ENCODE measurements at regions not wholly inside any gene's neighbourhood (a gene's known extent, or its start where the extent isn't known, plus 50 kb on each side); places are given as distances from the start of the nearest gene placed in this dataset.
A peak's percentile ranks its signal among the peaks of the same experiment; 100 is the strongest.

GRCh38 chr3:72295276-72295961, 510.5 kb upstream of the PROK2 start:
- H3K4me1 ChIP-seq: peaks cover 18% of the 10 kb centered on the region
- no peaks in the 10 kb centered on the region for H3K36me3 ChIP-seq
- no peaks in the 10 kb centered on the region for H3K9me3 ChIP-seq
- intact Hi-C loops (cut with DNase I): no loop called here
- TF ChIP-seq POLR2A (IDR thresholded peaks at IDR 0.05) (no peak), POLR2AphosphoS5 (IDR thresholded peaks at IDR 0.05; ENCODE audit: insufficient read depth in 1 of 2, low read depth in 1 of 2) (no peak)
- no peak overlapping the region for H3K27ac ChIP-seq
- no peak for DNase-seq (ENCODE audit: extremely low spot score in 2 of 2)
- H3K4me3 ChIP-seq: no peak overlapping the region
- no peaks in the 10 kb centered on the region for H3K27me3 ChIP-seq

- intact Hi-C loops (cut with DNase I): no loop called here
- Histone ChIP-seq H3K36me3 (no peaks in the 10 kb centered on the region), H3K4me3 (no peak overlapping the region), H3K9me3 (no peaks in the 10 kb centered on the region), H3K27ac (no peak overlapping the region), H3K4me1 (peaks cover 19% of the 10 kb centered on the region), H3K27me3 (no peaks in the 10 kb centered on the region)
- no peak for TF ChIP-seq POLR2A (IDR thresholded peaks at IDR 0.05)
- DNase-seq (ENCODE audit: extremely low spot score in 2 of 2): no peak
Observed at GRCh38 chr3:72290859-72291638, 506.1 kb upstream of the PROK2 start.

GRCh38 chr3:72289692-72290071, 504.7 kb upstream of the PROK2 start:
- DNase-seq (ENCODE audit: extremely low spot score in 2 of 2): no peak
- H3K4me3 ChIP-seq: no peak overlapping the region
- H3K4me1 ChIP-seq: peaks cover 19% of the 10 kb centered on the region
- no peaks in the 10 kb centered on the region for H3K27me3 ChIP-seq
- intact Hi-C loops (cut with DNase I): no loop called here
- H3K9me3 ChIP-seq: no peaks in the 10 kb centered on the region
- no peaks in the 10 kb centered on the region for H3K36me3 ChIP-seq
- H3K27ac ChIP-seq: no peak overlapping the region
- no peak for TF ChIP-seq POLR2A (IDR thresholded peaks at IDR 0.05)
- no peak for TF ChIP-seq CTCF (IDR thresholded peaks at IDR 0.05)
- TF ChIP-seq POLR2AphosphoS5 (IDR thresholded peaks at IDR 0.05; ENCODE audit: insufficient read depth in 1 of 2, low read depth in 1 of 2): no peak

- no peaks in the 10 kb centered on the region for H3K36me3 ChIP-seq
- peaks cover 19% of the 10 kb centered on the region for H3K4me1 ChIP-seq
- no peak for DNase-seq (ENCODE audit: extremely low spot score in 2 of 2)
- intact Hi-C loops (cut with DNase I): no loop called here
- H3K4me3 ChIP-seq: peak overlapping the region; percentile 9 to 14
- no peaks in the 10 kb centered on the region for H3K27me3 ChIP-seq
- H3K27ac ChIP-seq: no peak overlapping the region
- TF ChIP-seq POLR2A (IDR thresholded peaks at IDR 0.05) (no peak), POLR2AphosphoS5 (IDR thresholded peaks at IDR 0.05; ENCODE audit: insufficient read depth in 1 of 2, low read depth in 1 of 2) (peak in 1 of 2 donors; percentile 11)
- H3K9me3 ChIP-seq: no peaks in the 10 kb centered on the region
Observed at GRCh38 chr3:72288955-72289691, 504.2 kb upstream of the PROK2 start.

GRCh38 chr3:72287956-72288355, 503.0 kb upstream of the PROK2 start:
- H3K36me3 ChIP-seq: no peaks in the 10 kb centered on the region
- TF ChIP-seq POLR2A (IDR thresholded peaks at IDR 0.05) (no peak), POLR2AphosphoS5 (IDR thresholded peaks at IDR 0.05; ENCODE audit: insufficient read depth in 1 of 2, low read depth in 1 of 2) (no peak), CTCF (IDR thresholded peaks at IDR 0.05) (no peak)
- no peak overlapping the region for H3K4me3 ChIP-seq
- H3K9me3 ChIP-seq: no peaks in the 10 kb centered on the region
- intact Hi-C loops (cut with DNase I): no loop called here
- no peak overlapping the region for H3K27ac ChIP-seq
- DNase-seq (ENCODE audit: extremely low spot score in 2 of 2): no peak
- no peaks in the 10 kb centered on the region for H3K27me3 ChIP-seq
- peaks cover 19% of the 10 kb centered on the region for H3K4me1 ChIP-seq

- no peak for TF ChIP-seq CTCF (IDR thresholded peaks at IDR 0.05)
- no peak for TF ChIP-seq POLR2AphosphoS5 (IDR thresholded peaks at IDR 0.05; ENCODE audit: insufficient read depth in 1 of 2, low read depth in 1 of 2)
- no peak for TF ChIP-seq POLR2A (IDR thresholded peaks at IDR 0.05)
- Histone ChIP-seq H3K27ac (no peak overlapping the region), H3K4me1 (peaks cover 19% of the 10 kb centered on the region), H3K36me3 (no peaks in the 10 kb centered on the region), H3K9me3 (no peaks in the 10 kb centered on the region), H3K27me3 (no peaks in the 10 kb centered on the region), H3K4me3 (no peak overlapping the region)
- DNase-seq (ENCODE audit: extremely low spot score in 2 of 2): no peak
- intact Hi-C loops (cut with DNase I): no loop called here
Observed at GRCh38 chr3:72285502-72285901, 500.6 kb upstream of the PROK2 start.

Data from vagina (tissue), 2 donors.